ENCODE measurements at regions not wholly inside any gene's neighbourhood (a gene's known extent, or its start where the extent isn't known, plus 50 kb on each side); places are given as distances from the start of the nearest gene placed in this dataset.
A peak's percentile ranks its signal among the peaks of the same experiment; 100 is the strongest.

GRCh38 chr2:144310484-144310883, 209.4 kb downstream of the ZEB2 start:
- no peak for DNase-seq
- Mint-ChIP-seq H3K9me3 (peaks cover 8 to 22% (median 16%) of the 10 kb centered on the region in 5 donors), H3K36me3 (peaks cover 14 to 27% (median 23%) of the 10 kb centered on the region in 3 donors), H3K27ac (peak overlapping the region in 2 of 8 donors; percentile 10 to 83), H3K4me3 (peak overlapping the region in 6 of 7 donors; percentile 4 to 65 (median 30)), H3K27me3 (no peaks in the 10 kb centered on the region), H3K4me1 (peaks cover 33 to 58% (median 50%) of the 10 kb centered on the region in 3 donors)
- Histone ChIP-seq H3K4me1 (ENCODE audit: insufficient read depth, low read length) (no peaks in the 10 kb centered on the region), H3K27ac (ENCODE audit: low read depth, low read length) (no peak overlapping the region), H3K9me3 (ENCODE audit: low read length) (peaks cover 5% of the 10 kb centered on the region), H3K27me3 (ENCODE audit: insufficient read depth, low read length, poor library complexity, severe bottlenecking) (no peaks in the 10 kb centered on the region), H3K36me3 (ENCODE audit: insufficient read depth, low read length) (no peaks in the 10 kb centered on the region), H3K4me3 (ENCODE audit: low read length) (no peak overlapping the region)
- ChIA-PET POLR2A (no interaction called here), CTCF (no interaction called here)

- Histone ChIP-seq H3K4me3 (ENCODE audit: low read length) (no peak overlapping the region), H3K9me3 (ENCODE audit: low read length) (peaks cover 5% of the 10 kb centered on the region), H3K36me3 (ENCODE audit: insufficient read depth, low read length) (no peaks in the 10 kb centered on the region), H3K27ac (ENCODE audit: low read depth, low read length) (no peak overlapping the region), H3K4me1 (ENCODE audit: insufficient read depth, low read length) (no peaks in the 10 kb centered on the region), H3K27me3 (ENCODE audit: insufficient read depth, low read length, poor library complexity, severe bottlenecking) (no peaks in the 10 kb centered on the region)
- peak overlapping the region in 1 of 8 donors; percentile 35 for H3K27ac Mint-ChIP-seq
- ChIA-PET POLR2A (no interaction called here), CTCF (no interaction called here)
- H3K27me3 Mint-ChIP-seq, result no peaks in the 10 kb centered on the region
- H3K9me3 Mint-ChIP-seq, result peaks cover 7 to 15% (median 12%) of the 10 kb centered on the region in 5 donors
- H3K4me3 Mint-ChIP-seq, result no peak overlapping the region
- H3K36me3 Mint-ChIP-seq, result peaks cover 11 to 25% (median 14%) of the 10 kb centered on the region in 3 donors
- no peak for DNase-seq
- H3K4me1 Mint-ChIP-seq, result peaks cover 39 to 70% (median 56%) of the 10 kb centered on the region in 3 donors
Measured at GRCh38 chr2:144307711-144308110, 212.2 kb downstream of the ZEB2 start.

DNA sequence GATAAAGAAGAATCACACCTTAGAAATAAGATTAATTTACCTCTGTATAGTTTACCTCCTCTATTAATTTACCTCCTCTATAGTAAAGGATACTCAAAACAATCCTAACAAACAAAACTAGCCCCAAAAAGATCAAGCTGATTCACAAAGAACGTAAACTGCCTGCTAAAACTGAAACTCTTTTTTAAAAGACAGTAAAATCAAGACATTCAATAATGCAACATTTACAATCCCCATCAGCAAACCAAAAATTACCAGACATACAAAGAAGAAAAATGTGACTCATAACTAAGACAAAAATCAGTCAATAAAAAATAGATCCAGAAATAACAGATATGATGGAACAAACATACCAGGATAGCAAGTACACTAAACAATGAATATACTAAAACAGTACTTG, 215.7 kb downstream of the ZEB2 start:
- Mint-ChIP-seq H3K4me1 (peaks cover 20 to 41% (median 39%) of the 10 kb centered on the region in 3 donors), H3K27me3 (no peaks in the 10 kb centered on the region), H3K36me3 (peaks cover 2 to 8% (median 8%) of the 10 kb centered on the region in 3 donors), H3K4me3 (peak overlapping the region in 1 of 7 donors; percentile 3), H3K9me3 (peaks cover 0 to 2% (median 0%) of the 10 kb centered on the region in 5 donors), H3K27ac (peak overlapping the region in 2 of 8 donors; percentile 8 to 10)
- ChIA-PET CTCF (no interaction called here), POLR2A (no interaction called here)
- no peaks in the 10 kb centered on the region for H3K4me1 ChIP-seq (ENCODE audit: insufficient read depth, low read length)
- H3K9me3 ChIP-seq (ENCODE audit: low read length), result no peaks in the 10 kb centered on the region
- H3K36me3 ChIP-seq (ENCODE audit: insufficient read depth, low read length), result no peaks in the 10 kb centered on the region
- no peaks in the 10 kb centered on the region for H3K27me3 ChIP-seq (ENCODE audit: insufficient read depth, low read length, poor library complexity, severe bottlenecking)
- no peak overlapping the region for H3K27ac ChIP-seq (ENCODE audit: low read depth, low read length)
- DNase-seq, result no peak
- no peak overlapping the region for H3K4me3 ChIP-seq (ENCODE audit: low read length)

- H3K4me1 Mint-ChIP-seq, result peaks cover 12 to 25% (median 23%) of the 10 kb centered on the region in 3 donors
- no peak overlapping the region for H3K27ac Mint-ChIP-seq
- no peak for DNase-seq
- H3K9me3 Mint-ChIP-seq, result peaks cover 0 to 2% (median 0%) of the 10 kb centered on the region in 5 donors
- CTCF ChIA-PET, result no interaction called here
- H3K4me3 ChIP-seq (ENCODE audit: low read length), result no peak overlapping the region
- POLR2A ChIA-PET, result no interaction called here
- H3K27ac ChIP-seq (ENCODE audit: low read depth, low read length), result no peak overlapping the region
- no peaks in the 10 kb centered on the region for H3K4me1 ChIP-seq (ENCODE audit: insufficient read depth, low read length)
- no peaks in the 10 kb centered on the region for H3K36me3 ChIP-seq (ENCODE audit: insufficient read depth, low read length)
- no peaks in the 10 kb centered on the region for H3K9me3 ChIP-seq (ENCODE audit: low read length)
- H3K36me3 Mint-ChIP-seq, result peaks cover 5 to 17% (median 6%) of the 10 kb centered on the region in 3 donors
- H3K27me3 Mint-ChIP-seq, result no peaks in the 10 kb centered on the region
- no peaks in the 10 kb centered on the region for H3K27me3 ChIP-seq (ENCODE audit: insufficient read depth, low read length, poor library complexity, severe bottlenecking)
- H3K4me3 Mint-ChIP-seq, result no peak overlapping the region
Measured at GRCh38 chr2:144300632-144301031, 219.3 kb downstream of the ZEB2 start.

DNA sequence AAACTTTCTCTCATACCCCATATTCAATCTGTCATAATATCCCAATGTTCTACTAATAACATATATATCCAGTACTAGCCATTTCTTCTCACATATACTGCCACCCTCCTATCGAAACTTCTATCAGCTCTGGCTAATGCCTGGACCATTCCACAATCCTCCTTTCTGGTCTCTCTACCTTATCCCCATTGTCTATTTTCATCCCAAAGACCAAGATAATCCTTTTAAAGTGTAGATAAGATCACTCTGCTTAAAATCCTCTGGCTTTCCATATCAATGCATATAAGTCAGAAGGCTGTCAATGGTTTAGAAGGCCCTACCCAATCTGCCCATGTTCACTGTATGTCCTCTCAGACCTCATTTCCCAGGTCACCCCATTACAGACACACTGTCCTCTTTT, 229.6 kb downstream of the ZEB2 start:
- H3K27ac ChIP-seq (ENCODE audit: low read depth, low read length), result no peak overlapping the region
- H3K27me3 ChIP-seq (ENCODE audit: insufficient read depth, low read length, poor library complexity, severe bottlenecking), result no peaks in the 10 kb centered on the region
- H3K36me3 ChIP-seq (ENCODE audit: insufficient read depth, low read length), result no peaks in the 10 kb centered on the region
- H3K36me3 Mint-ChIP-seq, result peaks cover 0 to 6% (median 4%) of the 10 kb centered on the region in 3 donors
- H3K27ac Mint-ChIP-seq, result no peak overlapping the region
- CTCF ChIA-PET, result interaction anchor here (1.0 kb wide), 1 partner anchor 1256 kb away, joined by 3 read pairs; no protein-coding TSS in a partner anchor
- H3K27me3 Mint-ChIP-seq, result no peaks in the 10 kb centered on the region
- H3K4me1 ChIP-seq (ENCODE audit: insufficient read depth, low read length), result no peaks in the 10 kb centered on the region
- POLR2A ChIA-PET, result no interaction called here
- no peaks in the 10 kb centered on the region for H3K9me3 ChIP-seq (ENCODE audit: low read length)
- peaks cover 13 to 19% (median 15%) of the 10 kb centered on the region in 3 donors for H3K4me1 Mint-ChIP-seq
- H3K4me3 ChIP-seq (ENCODE audit: low read length), result no peak overlapping the region
- no peaks in the 10 kb centered on the region for H3K9me3 Mint-ChIP-seq
- no peak overlapping the region for H3K4me3 Mint-ChIP-seq
- no peak for DNase-seq

DNA sequence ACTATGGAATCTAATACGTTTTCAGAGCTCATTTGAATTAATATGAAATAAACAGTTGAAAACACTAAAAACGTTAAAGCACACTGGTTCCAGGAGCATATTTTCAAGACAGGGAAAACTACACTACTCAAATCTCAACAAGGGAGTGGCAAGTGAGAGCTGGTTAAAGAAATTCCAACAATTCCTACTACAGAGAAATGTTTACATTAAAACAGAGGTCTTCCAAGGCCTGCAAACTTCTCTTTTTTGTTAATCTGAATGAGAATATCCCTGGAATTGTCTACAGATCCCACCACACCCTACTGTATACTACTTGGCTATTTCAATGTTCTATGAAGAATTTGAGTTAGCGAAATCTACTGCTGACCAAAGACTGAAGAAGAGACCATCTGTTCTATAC, 231.5 kb downstream of the ZEB2 start:
- no peaks in the 10 kb centered on the region for H3K9me3 Mint-ChIP-seq

GRCh38 chr2:144285324-144285723, 234.6 kb downstream of the ZEB2 start:
- Mint-ChIP-seq H3K4me3 (no peak overlapping the region), H3K4me1 (peaks cover 9 to 33% (median 20%) of the 10 kb centered on the region in 3 donors), H3K36me3 (no peaks in the 10 kb centered on the region), H3K27ac (peak overlapping the region in 1 of 8 donors; percentile 69), H3K9me3 (no peaks in the 10 kb centered on the region), H3K27me3 (no peaks in the 10 kb centered on the region)
- H3K27ac ChIP-seq (ENCODE audit: low read depth, low read length), result no peak overlapping the region
- H3K9me3 ChIP-seq (ENCODE audit: low read length), result no peaks in the 10 kb centered on the region
- CTCF ChIA-PET, result no interaction called here
- POLR2A ChIA-PET, result interaction anchor here (0.6 kb wide), 1 partner anchor 116 kb away, joined by 3 read pairs; no protein-coding TSS in a partner anchor
- no peaks in the 10 kb centered on the region for H3K27me3 ChIP-seq (ENCODE audit: insufficient read depth, low read length, poor library complexity, severe bottlenecking)
- no peak overlapping the region for H3K4me3 ChIP-seq (ENCODE audit: low read length)
- no peak for DNase-seq
- H3K36me3 ChIP-seq (ENCODE audit: insufficient read depth, low read length), result no peaks in the 10 kb centered on the region
- H3K4me1 ChIP-seq (ENCODE audit: insufficient read depth, low read length), result no peaks in the 10 kb centered on the region

More for the DNA sequence above, 231.5 kb downstream of the ZEB2 start:
- H3K4me1 Mint-ChIP-seq, result peaks cover 10 to 21% (median 16%) of the 10 kb centered on the region in 3 donors
- ChIA-PET POLR2A (no interaction called here), CTCF (no interaction called here)
- H3K27me3 ChIP-seq (ENCODE audit: insufficient read depth, low read length, poor library complexity, severe bottlenecking), result no peaks in the 10 kb centered on the region
- no peak overlapping the region for H3K27ac Mint-ChIP-seq
- DNase-seq, result no peak
- H3K27me3 Mint-ChIP-seq, result no peaks in the 10 kb centered on the region
- H3K36me3 ChIP-seq (ENCODE audit: insufficient read depth, low read length), result no peaks in the 10 kb centered on the region
- no peak overlapping the region for H3K4me3 Mint-ChIP-seq
- no peaks in the 10 kb centered on the region for H3K9me3 ChIP-seq (ENCODE audit: low read length)
- no peak overlapping the region for H3K4me3 ChIP-seq (ENCODE audit: low read length)
- H3K27ac ChIP-seq (ENCODE audit: low read depth, low read length), result no peak overlapping the region
- no peaks in the 10 kb centered on the region for H3K4me1 ChIP-seq (ENCODE audit: insufficient read depth, low read length)
- H3K36me3 Mint-ChIP-seq, result peaks cover 0 to 2% (median 1%) of the 10 kb centered on the region in 3 donors

- H3K27ac ChIP-seq (ENCODE audit: low read depth, low read length), result no peak overlapping the region
- Mint-ChIP-seq H3K4me1 (peaks cover 37 to 55% (median 41%) of the 10 kb centered on the region in 3 donors), H3K36me3 (no peaks in the 10 kb centered on the region), H3K27me3 (no peaks in the 10 kb centered on the region), H3K27ac (peak overlapping the region in 1 of 8 donors; percentile 47), H3K4me3 (peak overlapping the region in 1 of 7 donors; percentile 10), H3K9me3 (no peaks in the 10 kb centered on the region)
- DNase-seq, result no peak
- no peaks in the 10 kb centered on the region for H3K27me3 ChIP-seq (ENCODE audit: insufficient read depth, low read length, poor library complexity, severe bottlenecking)
- no peaks in the 10 kb centered on the region for H3K9me3 ChIP-seq (ENCODE audit: low read length)
- H3K4me1 ChIP-seq (ENCODE audit: insufficient read depth, low read length), result no peaks in the 10 kb centered on the region
- no peaks in the 10 kb centered on the region for H3K36me3 ChIP-seq (ENCODE audit: insufficient read depth, low read length)
- ChIA-PET CTCF (interaction anchor here (0.6 kb wide), 1 partner anchor 786 kb away, joined by 4 read pairs; no protein-coding TSS in a partner anchor), POLR2A (no interaction called here)
- H3K4me3 ChIP-seq (ENCODE audit: low read length), result no peak overlapping the region
Measured at GRCh38 chr2:144281476-144281875, 238.4 kb downstream of the ZEB2 start.

Measured in CD8-positive, alpha-beta memory T cell (primary cell).